H9 (cell line): ENCODE measurements at regions not wholly inside any gene's neighbourhood (a gene's known extent, or its start where the extent isn't known, plus 50 kb on each side); places are given as distances from the start of the nearest gene placed in this dataset.

ENCODE experiments used
- DNase-seq: peaks from one replicate; pipeline ENCODE4 v3.0.0-alpha.2; 2017
- H2AFZ ChIP-seq: one replicate; pipeline ENCODE4 v1.6.1; 2013; ENCODE audit warnings: mild to moderate bottlenecking, low read length, control low read depth, moderate library complexity
- H2AK5ac ChIP-seq: 2 replicates; pipeline ENCODE4 v1.6.1; 2013; ENCODE audit warnings: low read length, control low read depth, mixed read lengths; ENCODE audit not compliant: insufficient read length
- H2BK120ac ChIP-seq: one replicate; pipeline ENCODE4 v1.6.1; 2013; ENCODE audit warnings: low read depth, mild to moderate bottlenecking, low read length, control low read depth, inconsistent platforms; ENCODE audit not compliant: poor library complexity, severe bottlenecking
- H2BK12ac ChIP-seq: 2 replicates; pipeline ENCODE4 v1.6.1; 2013; ENCODE audit warnings: low read length, control low read depth, mixed read lengths, low read depth; ENCODE audit not compliant: insufficient read length
- H2BK15ac ChIP-seq: 2 replicates; pipeline ENCODE4 v1.6.1; 2013; ENCODE audit warnings: low read depth, low read length, control low read depth
- H2BK20ac ChIP-seq: one replicate; pipeline ENCODE4 v1.6.1; 2013; ENCODE audit warnings: low read depth, mild to moderate bottlenecking, low read length, control low read depth, inconsistent platforms; ENCODE audit not compliant: poor library complexity, severe bottlenecking
- H2BK5ac ChIP-seq: 2 replicates; pipeline ENCODE4 v1.6.1; 2013; ENCODE audit warnings: low read length, control low read depth, mixed read lengths; ENCODE audit not compliant: insufficient read length
- H3K14ac ChIP-seq: 2 replicates; pipeline ENCODE4 v1.6.1; 2013; ENCODE audit warnings: low read length, control low read depth; ENCODE audit not compliant: insufficient read depth
- H3K18ac ChIP-seq: 2 replicates; pipeline ENCODE4 v1.6.1; 2013; ENCODE audit warnings: low read depth, mild to moderate bottlenecking, mixed read lengths, low read length, control low read depth; ENCODE audit not compliant: insufficient read length
- H3K23ac ChIP-seq: 2 replicates; pipeline ENCODE4 v1.6.1; 2013; ENCODE audit warnings: low read length, control low read depth, mixed read lengths, low read depth; ENCODE audit not compliant: insufficient read length
- H3K23me2 ChIP-seq: 2 replicates; pipeline ENCODE4 v1.6.1; 2013; ENCODE audit warnings: low read depth, mild to moderate bottlenecking, mixed read lengths, low read length, control low read depth; ENCODE audit not compliant: insufficient read length, poor library complexity, severe bottlenecking
- H3K27ac ChIP-seq: 2 replicates; pipeline ENCODE4 v1.5.1; 2013; ENCODE audit warnings: low read length, control low read depth, mixed read lengths, low read depth; ENCODE audit not compliant: insufficient read length
- H3K27me3 ChIP-seq: 2 replicates; pipeline ENCODE4 v1.6.1; 2013; ENCODE audit warnings: low read length, control low read depth, inconsistent platforms; ENCODE audit not compliant: insufficient read depth
- H3K4ac ChIP-seq: 2 replicates; pipeline ENCODE4 v1.6.1; 2013; ENCODE audit warnings: low read depth, mild to moderate bottlenecking, control low read depth, inconsistent platforms, low read length, moderate library complexity
- H3K4me1 ChIP-seq: 2 replicates; pipeline ENCODE4 v1.6.1; 2013; ENCODE audit warnings: low read length, control low read depth, inconsistent platforms; ENCODE audit not compliant: insufficient read depth
- H3K4me2 ChIP-seq: 2 replicates; pipeline ENCODE4 v1.6.1; 2013; ENCODE audit warnings: low read length, control low read depth, mixed read lengths; ENCODE audit not compliant: insufficient read length, insufficient read depth
- H3K56ac ChIP-seq: 2 replicates; pipeline ENCODE4 v1.6.1; 2013; ENCODE audit warnings: low read depth, mild to moderate bottlenecking, mixed read lengths, low read length, control low read depth; ENCODE audit not compliant: insufficient read length
- H3K79me1 ChIP-seq: 2 replicates; pipeline ENCODE4 v1.6.1; 2013; ENCODE audit warnings: low read depth, mild to moderate bottlenecking, moderate library complexity, low read length, control low read depth, inconsistent platforms; ENCODE audit not compliant: insufficient read depth, poor library complexity, severe bottlenecking
- H3K79me2 ChIP-seq: 2 replicates; pipeline ENCODE4 v1.6.1; 2013; ENCODE audit warnings: low read length, control low read depth, inconsistent platforms; ENCODE audit not compliant: insufficient read depth
- H3K9ac ChIP-seq: 2 replicates; pipeline ENCODE4 v1.6.1; 2013; ENCODE audit warnings: low read length, control low read depth, mixed read lengths; ENCODE audit not compliant: insufficient read length; ENCODE audit errors: extremely low read depth
- H3K9me3 ChIP-seq: one replicate; pipeline ENCODE4 v1.6.1; 2013; ENCODE audit warnings: low read depth, low read length, inconsistent platforms; ENCODE audit not compliant: control insufficient read depth
- H3T11ph ChIP-seq: one replicate; pipeline ENCODE4 v1.6.1; 2013; ENCODE audit warnings: mild to moderate bottlenecking, low read length, control low read depth, inconsistent platforms
- H4K20me1 ChIP-seq: one replicate; pipeline ENCODE4 v1.6.1; 2013; ENCODE audit not compliant: control insufficient read depth, insufficient read length, insufficient read depth
- H4K5ac ChIP-seq: 2 replicates; pipeline ENCODE4 v1.6.1; 2013; ENCODE audit warnings: low read depth, mild to moderate bottlenecking, mixed read lengths, low read length, control low read depth; ENCODE audit not compliant: insufficient read length
- H4K8ac ChIP-seq: replicated peaks from 2 replicates; pipeline ENCODE4 v1.6.1; 2013; ENCODE audit warnings: low read length, control low read depth, mixed read lengths, low read depth; ENCODE audit not compliant: insufficient read length
- H4K91ac ChIP-seq: 2 replicates; pipeline ENCODE4 v1.6.1; 2013; ENCODE audit warnings: low read depth, mild to moderate bottlenecking, moderate library complexity, mixed read lengths, low read length, control low read depth; ENCODE audit not compliant: insufficient read length
- H3K27ac Mint-ChIP-seq, 3 experiments: 2 replicates in 2 of 3; 3 replicates in 1 of 3; pipeline ENCODE4 v1.8.0; 2020 to 2021; ENCODE audit warnings: mixed read lengths in 3 of 3, mild to moderate bottlenecking in 1 of 3, moderate library complexity in 1 of 3
- H3K27me3 Mint-ChIP-seq: 2 replicates; pipeline ENCODE4 v1.8.0; 2021; ENCODE audit warnings: low read depth, mild to moderate bottlenecking, moderate library complexity, mixed read lengths
- H3K36me3 Mint-ChIP-seq, 3 experiments: 2 replicates in 2 of 3; 3 replicates in 1 of 3; pipeline ENCODE4 v1.8.0; 2020 to 2021; ENCODE audit warnings: low read depth in 3 of 3, mixed read lengths in 3 of 3; ENCODE audit not compliant: insufficient read depth in 1 of 3
- H3K4me1 Mint-ChIP-seq, 2 experiments: 2 replicates each; pipeline ENCODE4 v1.8.0; 2020; ENCODE audit warnings: mixed read lengths in 2 of 2
- H3K4me3 Mint-ChIP-seq, 2 experiments: 2 replicates in 1 of 2; 3 replicates in 1 of 2; pipeline ENCODE4 v1.8.0; 2020 to 2021; ENCODE audit warnings: mild to moderate bottlenecking in 2 of 2, mixed read lengths in 2 of 2, moderate library complexity in 1 of 2
- H3K9me3 Mint-ChIP-seq, 2 experiments: 2 replicates in 1 of 2; 3 replicates in 1 of 2; pipeline ENCODE4 v1.8.0; 2020; ENCODE audit warnings: mild to moderate bottlenecking in 2 of 2, mixed read lengths in 2 of 2, moderate library complexity in 1 of 2
- WGBS: extraction: QIAGEN DNeasy Blood & Tissue Kit; methylation state at CpG from one replicate; pipeline ENCODE4 v1.1.7; 2013; ENCODE audit warnings: missing lambda C conversion rate, low lambda C conversion rate, mixed read lengths; ENCODE audit not compliant: insufficient read length; ENCODE audit errors: extremely low coverage; 5-methylcytosine and 5-hydroxymethylcytosine counted together
- TF ChIP-seq, protein P1 (sequence below): fragments of 200-600 bp; sonication (generic); conservative IDR thresholded peaks from 3 replicates; pipeline ENCODE4 v1.8.0; 2021; ENCODE audit warnings: antibody characterized with exemption, mild to moderate bottlenecking

DNA sequence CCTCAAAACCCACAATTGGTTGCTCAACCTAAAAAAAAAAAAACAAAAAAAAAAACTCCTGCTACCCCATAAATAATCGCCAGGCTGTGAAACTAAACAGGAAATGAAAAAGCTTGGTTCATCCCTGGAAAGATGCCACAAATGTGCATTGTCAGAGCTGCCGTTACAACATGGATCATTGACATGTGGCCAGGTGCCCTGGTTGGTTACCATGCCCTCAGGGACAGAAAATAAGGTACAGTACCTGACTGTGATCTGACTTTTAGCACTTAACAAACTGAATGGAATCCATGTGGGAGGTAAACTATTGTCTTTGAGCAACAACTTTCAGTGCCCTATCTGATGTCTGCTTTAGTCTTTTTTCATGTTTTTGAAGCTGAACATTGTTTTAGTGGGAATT, 118.0 kb upstream of the RPL34 start:
- Histone ChIP-seq H2BK120ac (no peak overlapping the region), H3K27ac (no peak overlapping the region), H4K20me1 (no peaks in the 10 kb centered on the region), H4K8ac (no peak overlapping the region), H2BK5ac (no peak overlapping the region), H3K18ac (no peak overlapping the region), H2BK20ac (no peak overlapping the region), H2AK5ac (no peak overlapping the region), H3K27me3 (no peaks in the 10 kb centered on the region), H3K9me3 (peaks cover 18% of the 10 kb centered on the region), H2BK15ac (no peak overlapping the region), H3K23ac (no peak overlapping the region), H3K4ac (no peak overlapping the region), H4K91ac (no peak overlapping the region), H4K5ac (no peak overlapping the region), H3K79me2 (no peaks in the 10 kb centered on the region), H2BK12ac (no peak overlapping the region), H3K4me1 (no peaks in the 10 kb centered on the region), H3K14ac (no peak overlapping the region), H3T11ph (no peak overlapping the region), H3K56ac (no peak overlapping the region), H3K79me1 (no peaks in the 10 kb centered on the region), H2AFZ (no peak overlapping the region), H3K23me2 (no peaks in the 10 kb centered on the region), H3K4me2 (no peak overlapping the region), H3K9ac (no peak overlapping the region)
- no peak for DNase-seq
- H3K36me3 Mint-ChIP-seq: peaks cover 10 to 23% (median 17%) of the 10 kb centered on the region in 3 experiments; a peak in 6 of 7 replicates
- WGBS: no CpG with 5 or more reads among the region's 2 CpGs
- no peak overlapping the region for H3K4me3 Mint-ChIP-seq
- peaks cover 22% of the 10 kb centered on the region for H3K27me3 Mint-ChIP-seq
- H3K4me1 Mint-ChIP-seq: no peaks in the 10 kb centered on the region
- TF ChIP-seq, protein P1, sequence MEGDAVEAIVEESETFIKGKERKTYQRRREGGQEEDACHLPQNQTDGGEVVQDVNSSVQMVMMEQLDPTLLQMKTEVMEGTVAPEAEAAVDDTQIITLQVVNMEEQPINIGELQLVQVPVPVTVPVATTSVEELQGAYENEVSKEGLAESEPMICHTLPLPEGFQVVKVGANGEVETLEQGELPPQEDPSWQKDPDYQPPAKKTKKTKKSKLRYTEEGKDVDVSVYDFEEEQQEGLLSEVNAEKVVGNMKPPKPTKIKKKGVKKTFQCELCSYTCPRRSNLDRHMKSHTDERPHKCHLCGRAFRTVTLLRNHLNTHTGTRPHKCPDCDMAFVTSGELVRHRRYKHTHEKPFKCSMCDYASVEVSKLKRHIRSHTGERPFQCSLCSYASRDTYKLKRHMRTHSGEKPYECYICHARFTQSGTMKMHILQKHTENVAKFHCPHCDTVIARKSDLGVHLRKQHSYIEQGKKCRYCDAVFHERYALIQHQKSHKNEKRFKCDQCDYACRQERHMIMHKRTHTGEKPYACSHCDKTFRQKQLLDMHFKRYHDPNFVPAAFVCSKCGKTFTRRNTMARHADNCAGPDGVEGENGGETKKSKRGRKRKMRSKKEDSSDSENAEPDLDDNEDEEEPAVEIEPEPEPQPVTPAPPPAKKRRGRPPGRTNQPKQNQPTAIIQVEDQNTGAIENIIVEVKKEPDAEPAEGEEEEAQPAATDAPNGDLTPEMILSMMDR: no peak
- H3K27ac Mint-ChIP-seq: no peak overlapping the region
- peaks cover 43 to 59% of the 10 kb centered on the region in 2 experiments for H3K9me3 Mint-ChIP-seq
